ENCODE measurements at regions not wholly inside any gene's neighbourhood (a gene's known extent, or its start where the extent isn't known, plus 50 kb on each side); places are given as distances from the start of the nearest gene placed in this dataset.
A peak's percentile ranks its signal among the peaks of the same experiment; 100 is the strongest.

DNA sequence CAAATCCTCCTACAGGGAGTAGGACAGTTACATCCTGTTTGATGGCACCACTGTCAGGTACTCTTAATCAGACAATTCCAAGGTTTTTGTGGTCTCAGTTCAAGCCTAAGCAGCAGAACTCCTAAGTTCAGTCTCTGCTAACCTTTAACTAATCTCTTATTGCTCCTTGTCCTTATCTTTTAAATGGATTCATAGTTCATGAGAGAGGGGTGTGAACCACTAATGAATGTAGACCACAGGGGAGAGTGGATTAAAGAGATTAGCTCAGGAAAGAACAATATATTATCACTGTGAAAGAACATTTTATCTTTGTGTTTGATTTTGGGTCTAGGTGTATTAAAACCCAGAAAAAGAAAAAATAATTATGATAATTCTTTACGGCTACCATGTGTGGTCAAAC is 168.9 kb downstream of the DCK start:
- no peak for DNase-seq (ENCODE audit: low spot score)

DNA sequence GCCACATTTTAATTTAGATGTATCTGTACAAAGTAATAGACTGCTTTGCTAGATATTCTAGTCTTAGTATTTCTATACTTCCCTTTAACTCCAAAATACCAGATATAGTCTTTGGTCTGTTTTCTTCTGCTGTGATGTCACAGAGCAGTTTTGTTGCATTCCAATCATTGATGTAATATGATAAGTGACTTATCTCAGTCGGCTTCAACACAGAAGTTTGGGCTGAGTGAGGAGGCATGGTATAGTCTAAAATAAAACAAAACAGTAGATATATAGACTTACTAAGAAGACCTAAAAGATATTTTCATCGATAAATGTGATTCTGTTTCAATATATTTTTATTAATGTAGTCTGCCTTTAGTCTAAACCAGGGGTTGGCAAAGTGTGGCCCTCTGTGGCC is 169.9 kb downstream of the DCK start:
- DNase-seq (ENCODE audit: low spot score): no peak

DNA sequence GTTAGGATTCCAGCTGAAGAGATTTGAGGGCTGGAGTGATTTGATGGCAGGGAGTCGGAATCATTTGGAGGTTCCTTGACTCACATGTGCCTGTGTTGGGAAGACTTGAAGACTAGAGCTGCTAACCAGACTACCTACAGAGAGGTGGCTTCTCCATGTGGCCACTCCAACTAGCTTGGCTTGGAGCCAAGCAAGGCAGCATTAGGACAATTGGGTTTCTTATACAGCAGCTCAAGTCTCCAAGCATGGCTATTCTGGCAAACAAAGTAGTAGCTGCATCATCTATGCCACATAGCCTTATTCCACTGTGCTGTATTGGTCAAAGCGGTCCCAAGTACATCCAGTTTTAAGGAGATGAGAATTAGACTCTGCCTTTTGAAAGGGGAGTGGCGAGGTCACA is 171.7 kb upstream of the SLC4A4 start:
- no peak for DNase-seq (ENCODE audit: low spot score)

GRCh38 chr4:71171592-71171991 is 167.2 kb upstream of the SLC4A4 start:
- DNase-seq (ENCODE audit: low spot score): no peak

- no peak for DNase-seq (ENCODE audit: low spot score)
Measured at GRCh38 chr4:71181332-71181731, 157.5 kb upstream of the SLC4A4 start.

DNA sequence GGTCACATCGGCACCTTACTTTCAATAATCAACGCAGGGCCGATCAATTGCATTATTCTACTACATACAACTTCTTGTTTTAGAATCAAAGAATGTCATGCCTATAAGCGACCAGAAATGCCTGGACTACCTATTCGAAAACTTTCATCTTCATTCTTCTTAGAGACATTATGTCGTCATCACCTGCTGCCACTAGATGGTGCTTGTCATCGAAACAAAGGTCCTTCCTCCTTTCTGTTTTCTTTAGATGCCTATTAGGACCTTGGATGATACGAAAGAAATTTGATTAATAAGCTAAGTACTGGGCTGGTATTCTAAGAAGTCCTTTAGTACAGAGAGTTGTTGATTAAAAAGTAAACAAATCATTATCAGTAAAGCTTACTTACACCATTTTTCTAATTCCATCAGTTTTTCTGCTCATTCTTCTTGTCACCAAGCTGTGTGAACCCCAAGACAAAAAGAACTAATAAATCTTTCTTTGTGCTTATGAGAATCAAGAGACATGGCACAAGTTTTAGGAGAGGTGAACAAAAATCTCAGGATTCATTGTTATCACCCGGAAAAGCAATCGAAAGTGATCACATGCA is 154.5 kb upstream of the SLC4A4 start:
- DNase-seq (ENCODE audit: low spot score): peak; percentile 83

GRCh38 chr4:71185037-71185436 is 153.8 kb upstream of the SLC4A4 start:
- DNase-seq (ENCODE audit: low spot score): no peak

DNA sequence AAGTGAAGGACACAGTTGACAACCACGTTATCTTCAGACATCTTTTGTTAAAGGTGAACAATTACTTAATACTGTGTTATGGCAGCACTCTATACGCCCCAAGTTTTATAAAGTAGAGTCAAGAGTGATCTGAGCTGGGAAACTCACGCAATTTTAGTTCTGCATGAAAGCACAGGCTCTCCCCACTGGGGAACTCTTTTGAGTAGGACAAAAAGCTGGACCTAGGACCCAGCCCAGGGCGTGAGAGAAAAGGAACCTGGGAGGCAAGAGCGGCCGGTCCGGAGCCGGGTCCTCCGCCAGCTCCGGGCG is 152.6 kb upstream of the SLC4A4 start:
- no peak for DNase-seq (ENCODE audit: low spot score)

GRCh38 chr4:71186566-71187403 is 152.0 kb upstream of the SLC4A4 start:
- peak; percentile 22 for DNase-seq (ENCODE audit: low spot score)

DNA sequence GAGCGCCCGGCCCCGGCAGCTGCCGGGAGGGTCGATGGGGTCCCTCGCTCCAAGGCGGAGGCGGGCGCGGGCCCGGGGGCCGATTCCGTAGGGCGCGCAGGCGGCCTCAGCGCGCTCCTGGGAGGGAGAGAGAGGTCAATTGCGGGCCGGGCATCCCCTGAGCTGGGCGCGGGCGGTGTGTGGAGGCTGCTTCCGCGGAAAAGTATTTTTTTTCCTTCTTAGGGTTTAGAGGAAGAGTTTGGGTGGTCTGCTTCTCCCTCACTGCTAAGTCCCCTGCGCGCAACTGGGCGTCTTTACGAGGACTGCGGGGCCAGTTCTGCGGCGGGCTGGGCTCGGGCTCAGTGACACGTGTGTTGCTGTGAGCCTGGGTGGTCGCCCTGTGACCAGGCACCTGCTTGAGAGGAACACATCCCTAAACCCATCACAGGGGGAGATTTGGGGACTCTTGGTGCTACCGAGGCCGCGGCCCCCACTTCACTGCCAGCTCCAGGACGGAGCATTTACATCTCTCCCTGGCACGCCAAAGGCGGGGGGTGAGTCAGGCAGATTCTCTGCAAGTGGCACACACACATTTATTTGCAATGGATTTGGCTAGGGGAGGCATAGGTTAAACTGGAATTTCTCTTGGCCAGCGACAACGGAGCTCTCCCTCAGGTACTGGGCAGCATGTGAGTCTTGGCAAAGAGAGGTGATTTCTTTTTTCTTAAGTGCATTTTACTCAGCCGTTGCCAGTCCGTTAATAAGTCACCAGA is 151.2 kb upstream of the SLC4A4 start:
- DNase-seq (ENCODE audit: low spot score): no peak

- DNase-seq (ENCODE audit: low spot score): no peak
Measured at GRCh38 chr4:71188156-71188640, 150.6 kb upstream of the SLC4A4 start.

DNA sequence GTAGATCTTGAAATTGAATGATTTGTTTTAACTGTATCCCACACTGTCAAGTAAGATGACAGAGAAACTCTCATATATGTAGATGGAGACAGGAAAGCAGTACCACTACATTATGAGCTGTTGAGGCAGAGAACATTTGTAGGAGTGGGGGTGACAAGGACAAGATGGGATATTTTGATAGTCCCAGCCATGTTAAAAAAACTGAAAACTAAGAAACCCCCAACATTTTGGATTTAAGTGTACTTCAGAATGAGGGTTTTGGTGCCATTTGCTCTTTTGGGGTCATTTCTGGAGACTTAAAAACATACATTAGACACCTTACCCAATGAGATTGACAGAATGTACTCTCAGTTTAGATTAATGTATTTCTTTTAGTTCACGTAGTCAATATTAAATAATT is 149.9 kb upstream of the SLC4A4 start:
- no peak for DNase-seq (ENCODE audit: low spot score)

DNA sequence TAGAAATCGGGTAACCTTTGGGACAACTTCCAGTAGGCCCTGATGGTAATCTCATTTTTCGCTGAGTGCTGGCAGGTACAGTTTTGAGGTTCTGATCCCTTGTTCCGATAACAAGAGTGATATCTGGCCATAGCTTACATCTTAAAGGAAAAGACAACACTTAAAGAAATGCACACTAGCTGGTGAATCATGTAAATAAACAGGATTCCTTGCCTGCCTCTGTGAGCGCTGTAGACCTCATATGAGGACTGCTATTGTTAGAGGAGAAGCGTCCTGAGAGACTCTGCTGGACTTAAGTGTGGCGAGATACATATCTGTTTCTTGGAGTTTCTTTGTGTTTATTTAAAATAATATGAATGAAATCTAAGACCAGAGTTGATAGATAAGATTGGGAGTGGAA is 149.3 kb upstream of the SLC4A4 start:
- no peak for DNase-seq (ENCODE audit: low spot score)

DNA sequence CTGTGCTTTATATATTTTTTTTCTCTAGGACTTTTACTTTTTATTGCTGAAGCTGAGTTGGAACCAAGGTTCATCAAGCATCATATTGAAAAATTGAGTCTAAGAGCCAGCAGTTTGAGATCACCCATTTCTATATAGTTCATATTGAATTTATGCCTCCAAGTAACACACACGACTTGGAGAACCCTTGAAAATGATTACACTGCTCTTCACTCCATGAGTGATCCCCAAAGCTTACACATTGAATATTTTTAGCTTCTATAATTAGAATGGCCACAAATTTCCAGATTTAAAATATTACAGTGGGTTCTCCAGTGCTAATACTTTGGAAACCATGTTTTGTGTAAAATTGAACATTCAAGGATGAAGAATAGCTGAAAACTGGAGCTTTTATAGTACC is 144.4 kb upstream of the SLC4A4 start:
- DNase-seq (ENCODE audit: low spot score): no peak

DNA sequence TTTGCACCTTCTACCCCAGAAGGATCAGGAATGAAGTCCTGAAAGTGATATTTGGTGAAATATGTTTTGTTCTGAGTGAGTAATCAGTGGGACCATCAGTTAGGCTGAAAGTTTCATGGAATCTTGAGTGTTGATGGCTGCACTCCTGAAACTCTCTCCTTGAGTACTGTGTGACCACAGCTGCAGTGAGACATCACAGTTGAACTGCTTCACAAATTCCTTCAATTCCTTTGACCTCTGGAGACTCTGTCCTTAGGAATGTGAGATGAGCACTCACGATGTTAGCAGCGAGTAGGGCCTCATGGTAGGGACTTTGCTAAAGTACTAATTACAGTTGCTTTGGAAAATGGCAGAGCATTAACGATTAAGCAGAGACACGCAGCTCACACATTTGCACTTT is 142.9 kb upstream of the SLC4A4 start:
- DNase-seq (ENCODE audit: low spot score): no peak

- DNase-seq (ENCODE audit: low spot score): no peak
Measured at GRCh38 chr4:71198958-71199357, 139.9 kb upstream of the SLC4A4 start.

GRCh38 chr4:71201057-71201456 is 137.8 kb upstream of the SLC4A4 start:
- no peak for DNase-seq (ENCODE audit: low spot score)

- no peak for DNase-seq (ENCODE audit: low spot score)
Measured at GRCh38 chr4:71201817-71202576, 136.8 kb upstream of the SLC4A4 start.

DNA sequence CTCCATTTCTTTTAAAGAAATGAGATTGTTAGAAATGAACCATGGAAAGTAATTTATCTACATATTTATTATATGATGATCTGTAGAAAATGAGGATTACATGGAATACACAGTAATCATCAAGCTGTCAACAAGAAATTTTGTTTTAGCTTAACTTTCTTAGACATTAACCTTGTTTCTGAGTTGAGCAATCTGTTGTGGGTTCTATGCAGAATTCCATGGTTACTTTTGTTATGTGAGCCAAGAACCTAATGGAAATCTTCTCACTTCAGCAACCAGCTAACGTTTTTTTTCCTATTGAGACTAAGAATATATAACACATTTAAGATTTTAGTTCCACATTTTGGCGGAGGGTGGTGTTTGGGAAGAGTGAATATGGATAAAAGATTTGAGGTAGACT is 136.1 kb upstream of the SLC4A4 start:
- no peak for DNase-seq (ENCODE audit: low spot score)

GRCh38 chr4:71204056-71204455 is 134.8 kb upstream of the SLC4A4 start:
- no peak for DNase-seq (ENCODE audit: low spot score)

GRCh38 chr4:71206763-71207162 is 132.1 kb upstream of the SLC4A4 start:
- no peak for DNase-seq (ENCODE audit: low spot score)

DNA sequence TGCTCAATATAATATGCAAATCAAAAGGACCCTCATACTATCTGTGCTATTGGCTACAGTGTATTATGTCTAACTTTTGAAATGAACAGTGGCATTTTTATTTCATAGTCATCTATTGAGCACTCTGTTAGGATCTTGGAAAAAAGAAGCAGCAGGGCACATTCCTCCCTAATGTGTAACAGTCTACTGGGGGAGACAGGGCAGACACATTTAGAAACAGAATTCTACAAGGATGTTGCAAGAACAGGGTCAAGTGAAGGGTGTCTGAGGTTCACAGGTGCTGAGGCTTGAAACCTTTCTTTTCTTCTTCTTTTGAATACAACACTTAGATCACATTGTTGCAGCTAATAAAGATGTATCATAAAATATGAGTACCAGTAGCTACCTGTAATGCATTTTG is 129.7 kb upstream of the SLC4A4 start:
- no peak for DNase-seq (ENCODE audit: low spot score)

All from pons (tissue), 1 donor.